Hepatocyte (in vitro differentiated cells): ENCODE measurements at regions not wholly inside any gene's neighbourhood (a gene's known extent, or its start where the extent isn't known, plus 50 kb on each side); places are given as distances from the start of the nearest gene placed in this dataset.
"Not testable (repeated sequence)": the region's sequence is repeated elsewhere in the genome, so short reads cannot be mapped to it uniquely, and the experiment has no call there.

Experiments
- DNase-seq: peaks from one replicate; pipeline ENCODE4 v3.0.0-alpha.2; 2016; ENCODE audit warnings: low spot score
- H2AFZ ChIP-seq: fragments of 200-600 bp; sonication (generic); 2 replicates; pipeline ENCODE4 v1.6.0; 2016; ENCODE audit warnings: antibody characterized with exemption, mild to moderate bottlenecking
- H3K27ac ChIP-seq: fragments of 200-600 bp; sonication (generic); 2 replicates; pipeline ENCODE4 v1.5.1; 2016; ENCODE audit warnings: mild to moderate bottlenecking
- H3K27me3 ChIP-seq: fragments of 200-600 bp; sonication (generic); 2 replicates; pipeline ENCODE4 v1.6.1; 2016
- H3K36me3 ChIP-seq: fragments of 200-600 bp; sonication (generic); replicated peaks from 2 replicates; pipeline ENCODE4 v1.5.1; 2016; ENCODE audit warnings: low read depth; ENCODE audit not compliant: insufficient read depth
- H3K4me1 ChIP-seq: fragments of 200-600 bp; sonication (generic); 2 replicates; pipeline ENCODE4 v1.5.1; 2016; ENCODE audit warnings: mild to moderate bottlenecking, moderate library complexity; ENCODE audit not compliant: insufficient read depth
- H3K4me2 ChIP-seq: fragments of 200-600 bp; sonication (generic); 2 replicates; pipeline ENCODE4 v1.6.0; 2016
- H3K4me3 ChIP-seq: fragments of 200-600 bp; sonication (generic); 2 replicates; pipeline ENCODE4 v1.5.1; 2016; ENCODE audit warnings: mild to moderate bottlenecking
- H3K79me2 ChIP-seq: fragments of 200-600 bp; sonication (generic); 2 replicates; pipeline ENCODE4 v1.6.0; 2017; ENCODE audit warnings: mild to moderate bottlenecking
- H3K9me2 ChIP-seq: fragments of 200-600 bp; sonication (generic); replicated peaks from 2 replicates; pipeline ENCODE4 v1.6.0; 2017; ENCODE audit warnings: mild to moderate bottlenecking; ENCODE audit not compliant: insufficient read depth
- H3K9me3 ChIP-seq: fragments of 200-600 bp; sonication (generic); 2 replicates; pipeline ENCODE4 v1.5.1; 2016; ENCODE audit warnings: low read depth, mild to moderate bottlenecking
- H4K20me1 ChIP-seq: fragments of 200-600 bp; sonication (generic); 2 replicates; pipeline ENCODE4 v1.6.0; 2016; ENCODE audit warnings: mild to moderate bottlenecking; ENCODE audit not compliant: insufficient read depth, poor library complexity, severe bottlenecking
- CTCF ChIP-seq: fragments of 200-600 bp; sonication (generic); IDR thresholded peaks from 2 replicates; pipeline ENCODE4 v1.5.1; 2016; ENCODE audit warnings: antibody characterized with exemption, mild to moderate bottlenecking; ENCODE audit not compliant: poor library complexity
- EZH2 ChIP-seq: fragments of 200-600 bp; sonication (generic); IDR thresholded peaks from 2 replicates; pipeline ENCODE4 v1.6.1; 2016; ENCODE audit warnings: antibody characterized with exemption, mild to moderate bottlenecking, borderline replicate concordance
- EZH2phosphoT487 ChIP-seq: fragments of 200-600 bp; sonication (generic); IDR thresholded peaks from one replicate; pipeline ENCODE4 v1.6.1; 2018; ENCODE audit warnings: antibody characterized with exemption, mild to moderate bottlenecking, low read depth, moderate library complexity; ENCODE audit not compliant: unreplicated experiment, severe bottlenecking
- WGBS: methylation state at CpG from one replicate; pipeline ENCODE4 v1.1.6; 2016; ENCODE audit warnings: low lambda C conversion rate; ENCODE audit errors: missing lambda C conversion rate; 5-methylcytosine and 5-hydroxymethylcytosine counted together

- Histone ChIP-seq H3K4me1 (no peaks in the 10 kb centered on the region), H3K4me3 (no peak overlapping the region), H2AFZ (no peak overlapping the region), H3K9me3 (no peaks in the 10 kb centered on the region), H4K20me1 (no peaks in the 10 kb centered on the region), H3K4me2 (no peak overlapping the region), H3K36me3 (no peaks in the 10 kb centered on the region), H3K27me3 (no peaks in the 10 kb centered on the region), H3K79me2 (no peaks in the 10 kb centered on the region), H3K27ac (no peak overlapping the region), H3K9me2 (no peaks in the 10 kb centered on the region)
- no peak for TF ChIP-seq EZH2phosphoT487
- no peak for TF ChIP-seq EZH2
- TF ChIP-seq CTCF, result no peak
- no peak for DNase-seq
- WGBS, result 92% methylated on average over 3 of the region's 3 CpGs
These were observed 173.2 kb downstream of the PRELID2 start for GRCh38 chr5:145661737-145662485.

GRCh38 chr5:145660897-145661640 lies 174.1 kb downstream of the PRELID2 start:
- Histone ChIP-seq H3K36me3 (no peaks in the 10 kb centered on the region), H3K9me3 (no peaks in the 10 kb centered on the region), H3K27me3 (no peaks in the 10 kb centered on the region), H3K4me3 (no peak overlapping the region), H2AFZ (no peak overlapping the region), H3K4me1 (no peaks in the 10 kb centered on the region), H3K4me2 (no peak overlapping the region), H4K20me1 (no peaks in the 10 kb centered on the region), H3K27ac (no peak overlapping the region), H3K9me2 (no peaks in the 10 kb centered on the region), H3K79me2 (no peaks in the 10 kb centered on the region)
- WGBS, result 75% methylated on average over 7 of the region's 7 CpGs
- no peak for TF ChIP-seq EZH2
- TF ChIP-seq EZH2phosphoT487, result no peak
- no peak for TF ChIP-seq CTCF
- DNase-seq, result no peak

- H3K27ac ChIP-seq, result no peak overlapping the region
- no peaks in the 10 kb centered on the region for H3K27me3 ChIP-seq
- H3K79me2 ChIP-seq, result no peaks in the 10 kb centered on the region
- 83% methylated on average over 3 of the region's 3 CpGs for WGBS
- no peak overlapping the region for H3K4me2 ChIP-seq
- H3K4me3 ChIP-seq, result no peak overlapping the region
- no peaks in the 10 kb centered on the region for H3K9me3 ChIP-seq
- no peaks in the 10 kb centered on the region for H4K20me1 ChIP-seq
- no peak for DNase-seq
- no peaks in the 10 kb centered on the region for H3K4me1 ChIP-seq
- TF ChIP-seq EZH2phosphoT487, result no peak
- no peak for TF ChIP-seq CTCF
- TF ChIP-seq EZH2, result no peak
- no peaks in the 10 kb centered on the region for H3K36me3 ChIP-seq
- no peak overlapping the region for H2AFZ ChIP-seq
- no peaks in the 10 kb centered on the region for H3K9me2 ChIP-seq
These were observed 176.7 kb downstream of the PRELID2 start for GRCh38 chr5:145658435-145658834.

GRCh38 chr5:145652700-145653099 lies 182.4 kb downstream of the PRELID2 start:
- not testable (repeated sequence) for H3K9me2 ChIP-seq, H2AFZ ChIP-seq, DNase-seq, H3K4me2 ChIP-seq, H3K27ac ChIP-seq, H3K79me2 ChIP-seq, H3K9me3 ChIP-seq, H3K4me3 ChIP-seq, H4K20me1 ChIP-seq, H3K36me3 ChIP-seq, H3K4me1 ChIP-seq, H3K27me3 ChIP-seq
- 91% methylated on average over 3 of the region's 3 CpGs for WGBS

- not testable (repeated sequence) for H3K79me2 ChIP-seq, DNase-seq, H2AFZ ChIP-seq, H3K9me3 ChIP-seq, H3K27ac ChIP-seq, H3K4me2 ChIP-seq, H3K4me1 ChIP-seq, H4K20me1 ChIP-seq, H3K27me3 ChIP-seq, H3K9me2 ChIP-seq, H3K4me3 ChIP-seq, H3K36me3 ChIP-seq
- 51% methylated on average over 7 of the region's 7 CpGs for WGBS
These were observed 188.0 kb downstream of the PRELID2 start for GRCh38 chr5:145647137-145647536.

GRCh38 chr5:145643214-145643613 lies 191.9 kb downstream of the PRELID2 start:
- WGBS, result 83% methylated on average over 1 of the region's 1 CpG
- not testable (repeated sequence) for H3K4me2 ChIP-seq, H3K36me3 ChIP-seq, H2AFZ ChIP-seq, H3K27me3 ChIP-seq, H3K4me3 ChIP-seq, H3K4me1 ChIP-seq, DNase-seq, H4K20me1 ChIP-seq, H3K27ac ChIP-seq, H3K9me2 ChIP-seq, H3K79me2 ChIP-seq, H3K9me3 ChIP-seq
